PFSK-1 (cell line): ENCODE measurements at regions not wholly inside any gene's neighbourhood (a gene's known extent, or its start where the extent isn't known, plus 50 kb on each side); places are given as distances from the start of the nearest gene placed in this dataset.

Experiments
- POLR2AphosphoS5 ChIP-seq: IDR thresholded peaks from 2 replicates; pipeline ENCODE4 v1.6.1; 2012; ENCODE audit warnings: low read depth, mild to moderate bottlenecking, control low read depth, low read length, moderate library complexity
- TAF1 ChIP-seq: IDR thresholded peaks from 2 replicates; pipeline ENCODE4 v1.6.1; 2012; ENCODE audit warnings: low read length, control low read depth, borderline replicate concordance; ENCODE audit not compliant: insufficient read depth
- TF ChIP-seq, protein P1 (sequence below), 2 experiments: IDR thresholded peaks; 2 replicates each; pipeline versions ENCODE4 v1.6.1 to v1.8.0; 2011 to 2012; ENCODE audit warnings: low read depth in 2 of 2, low read length in 2 of 2, control low read depth in 1 of 2, inconsistent platforms in 1 of 2, mild to moderate bottlenecking in 1 of 2, moderate library complexity in 1 of 2; ENCODE audit not compliant: insufficient read depth in 1 of 2

DNA sequence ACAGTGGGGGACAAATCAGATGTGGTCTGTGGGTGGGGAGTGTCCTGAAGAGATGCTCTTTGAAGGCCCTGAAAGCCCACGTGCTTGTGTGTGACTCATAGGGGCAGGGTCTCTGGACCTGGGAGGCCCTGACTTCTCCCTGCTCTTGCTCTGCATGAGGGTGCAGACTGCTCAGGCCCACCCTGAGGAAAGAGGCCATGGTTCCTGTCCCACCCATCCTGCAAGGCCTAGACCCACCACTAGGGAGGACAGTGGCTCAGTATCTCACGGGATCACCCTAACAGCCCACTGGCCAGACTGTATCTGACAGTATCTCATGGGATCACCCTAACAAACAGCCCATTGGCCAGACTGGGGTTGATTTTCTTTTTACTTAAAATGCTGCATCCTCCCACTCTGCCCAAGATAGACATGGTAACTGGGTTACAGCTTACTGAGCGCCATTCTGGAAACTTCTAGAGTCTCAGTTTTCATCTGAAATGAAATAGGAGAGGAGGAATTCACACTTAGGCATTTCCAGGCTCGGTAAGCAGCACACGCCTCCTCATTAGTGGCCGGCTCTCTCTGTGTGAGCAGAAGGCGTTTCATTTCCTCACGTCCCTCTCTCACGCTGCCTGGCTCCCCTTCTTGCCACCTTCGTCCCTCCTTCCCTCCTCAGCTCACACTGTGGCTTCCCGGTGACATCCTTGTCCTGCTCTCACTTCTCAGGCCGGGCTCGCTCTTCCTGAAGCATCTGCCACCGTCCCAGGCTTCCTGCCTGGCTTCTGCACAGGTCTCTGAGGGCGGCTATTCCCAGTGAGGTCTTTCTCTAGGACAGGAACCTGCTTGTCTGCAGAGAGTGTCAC is 242.6 kb downstream of the GLRX3 start:
- no peak for TF ChIP-seq POLR2AphosphoS5
- TF ChIP-seq TAF1, result no peak
- TF ChIP-seq, protein P1, sequence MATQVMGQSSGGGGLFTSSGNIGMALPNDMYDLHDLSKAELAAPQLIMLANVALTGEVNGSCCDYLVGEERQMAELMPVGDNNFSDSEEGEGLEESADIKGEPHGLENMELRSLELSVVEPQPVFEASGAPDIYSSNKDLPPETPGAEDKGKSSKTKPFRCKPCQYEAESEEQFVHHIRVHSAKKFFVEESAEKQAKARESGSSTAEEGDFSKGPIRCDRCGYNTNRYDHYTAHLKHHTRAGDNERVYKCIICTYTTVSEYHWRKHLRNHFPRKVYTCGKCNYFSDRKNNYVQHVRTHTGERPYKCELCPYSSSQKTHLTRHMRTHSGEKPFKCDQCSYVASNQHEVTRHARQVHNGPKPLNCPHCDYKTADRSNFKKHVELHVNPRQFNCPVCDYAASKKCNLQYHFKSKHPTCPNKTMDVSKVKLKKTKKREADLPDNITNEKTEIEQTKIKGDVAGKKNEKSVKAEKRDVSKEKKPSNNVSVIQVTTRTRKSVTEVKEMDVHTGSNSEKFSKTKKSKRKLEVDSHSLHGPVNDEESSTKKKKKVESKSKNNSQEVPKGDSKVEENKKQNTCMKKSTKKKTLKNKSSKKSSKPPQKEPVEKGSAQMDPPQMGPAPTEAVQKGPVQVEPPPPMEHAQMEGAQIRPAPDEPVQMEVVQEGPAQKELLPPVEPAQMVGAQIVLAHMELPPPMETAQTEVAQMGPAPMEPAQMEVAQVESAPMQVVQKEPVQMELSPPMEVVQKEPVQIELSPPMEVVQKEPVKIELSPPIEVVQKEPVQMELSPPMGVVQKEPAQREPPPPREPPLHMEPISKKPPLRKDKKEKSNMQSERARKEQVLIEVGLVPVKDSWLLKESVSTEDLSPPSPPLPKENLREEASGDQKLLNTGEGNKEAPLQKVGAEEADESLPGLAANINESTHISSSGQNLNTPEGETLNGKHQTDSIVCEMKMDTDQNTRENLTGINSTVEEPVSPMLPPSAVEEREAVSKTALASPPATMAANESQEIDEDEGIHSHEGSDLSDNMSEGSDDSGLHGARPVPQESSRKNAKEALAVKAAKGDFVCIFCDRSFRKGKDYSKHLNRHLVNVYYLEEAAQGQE (IDR thresholded peaks at IDR 0.05; ENCODE audit: insufficient read depth in 1 of 2, low read depth in 2 of 2, low read length in 2 of 2), result no peak
